ENCODE measurements at regions not wholly inside any gene's neighbourhood (a gene's known extent, or its start where the extent isn't known, plus 50 kb on each side); places are given as distances from the start of the nearest gene placed in this dataset.

DNA sequence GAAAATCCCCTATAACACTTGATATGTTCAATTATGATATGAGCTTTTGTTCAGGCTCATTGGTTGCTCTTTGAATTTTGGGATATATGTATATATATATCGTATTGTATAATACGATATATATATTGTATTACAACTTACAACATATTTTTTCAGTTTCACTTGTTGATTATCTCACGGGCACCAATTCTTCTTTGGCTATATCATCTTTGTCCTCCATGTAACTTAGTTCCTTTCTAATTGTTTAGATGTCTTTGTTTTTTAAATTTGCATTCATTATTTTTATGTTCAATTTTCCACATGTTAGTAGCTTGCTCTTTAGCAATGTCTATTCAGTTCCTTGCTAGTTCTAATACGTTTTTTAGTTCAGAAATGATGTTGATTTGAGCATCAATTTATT, 150.0 kb downstream of the BACH1 start:
- no peaks in the 10 kb centered on the region for H3K79me2 ChIP-seq (ENCODE audit: insufficient read depth, low read depth, low read length)
- H3K9me2 ChIP-seq (ENCODE audit: insufficient read depth, low read length) = no peaks in the 10 kb centered on the region
- H3K36me3 ChIP-seq (ENCODE audit: insufficient read depth, low read length) = no peaks in the 10 kb centered on the region
- H4K20me1 ChIP-seq (ENCODE audit: insufficient read depth, low read length) = no peaks in the 10 kb centered on the region
- H3K27ac ChIP-seq (ENCODE audit: low read depth, low read length, poor library complexity, severe bottlenecking) = no peak overlapping the region
- no peaks in the 10 kb centered on the region for H3K9me3 ChIP-seq (ENCODE audit: low read length)
- POLR2A ChIA-PET = no interaction called here
- CTCF ChIA-PET (ENCODE audit: unreplicated experiment) = no interaction called here
- no peak for DNase-seq (ENCODE audit: low spot score)
- TF ChIP-seq EZH2phosphoT487 (IDR thresholded peaks at IDR 0.05; ENCODE audit: borderline replicate concordance, low read depth, low read length) = no peak
- TF ChIP-seq, protein P1, sequence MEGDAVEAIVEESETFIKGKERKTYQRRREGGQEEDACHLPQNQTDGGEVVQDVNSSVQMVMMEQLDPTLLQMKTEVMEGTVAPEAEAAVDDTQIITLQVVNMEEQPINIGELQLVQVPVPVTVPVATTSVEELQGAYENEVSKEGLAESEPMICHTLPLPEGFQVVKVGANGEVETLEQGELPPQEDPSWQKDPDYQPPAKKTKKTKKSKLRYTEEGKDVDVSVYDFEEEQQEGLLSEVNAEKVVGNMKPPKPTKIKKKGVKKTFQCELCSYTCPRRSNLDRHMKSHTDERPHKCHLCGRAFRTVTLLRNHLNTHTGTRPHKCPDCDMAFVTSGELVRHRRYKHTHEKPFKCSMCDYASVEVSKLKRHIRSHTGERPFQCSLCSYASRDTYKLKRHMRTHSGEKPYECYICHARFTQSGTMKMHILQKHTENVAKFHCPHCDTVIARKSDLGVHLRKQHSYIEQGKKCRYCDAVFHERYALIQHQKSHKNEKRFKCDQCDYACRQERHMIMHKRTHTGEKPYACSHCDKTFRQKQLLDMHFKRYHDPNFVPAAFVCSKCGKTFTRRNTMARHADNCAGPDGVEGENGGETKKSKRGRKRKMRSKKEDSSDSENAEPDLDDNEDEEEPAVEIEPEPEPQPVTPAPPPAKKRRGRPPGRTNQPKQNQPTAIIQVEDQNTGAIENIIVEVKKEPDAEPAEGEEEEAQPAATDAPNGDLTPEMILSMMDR (conservative IDR thresholded peaks at IDR 0.05; ENCODE audit: low read length) = no peak
- H2AFZ ChIP-seq (ENCODE audit: low read length) = no peak overlapping the region
- H3K4me2 ChIP-seq (ENCODE audit: low read length) = no peak overlapping the region
- BruUV-seq (replicated peaks) = no TSS peak
- intact Hi-C loops (cut with micrococcal nuclease; ENCODE audit: unreplicated experiment) = no loop called here
- H3K4me3 ChIP-seq (ENCODE audit: low read depth, low read length, poor library complexity, severe bottlenecking) = no peak overlapping the region
- H3K4me1 ChIP-seq (ENCODE audit: insufficient read depth, low read length, poor library complexity, severe bottlenecking) = no peaks in the 10 kb centered on the region

DNA sequence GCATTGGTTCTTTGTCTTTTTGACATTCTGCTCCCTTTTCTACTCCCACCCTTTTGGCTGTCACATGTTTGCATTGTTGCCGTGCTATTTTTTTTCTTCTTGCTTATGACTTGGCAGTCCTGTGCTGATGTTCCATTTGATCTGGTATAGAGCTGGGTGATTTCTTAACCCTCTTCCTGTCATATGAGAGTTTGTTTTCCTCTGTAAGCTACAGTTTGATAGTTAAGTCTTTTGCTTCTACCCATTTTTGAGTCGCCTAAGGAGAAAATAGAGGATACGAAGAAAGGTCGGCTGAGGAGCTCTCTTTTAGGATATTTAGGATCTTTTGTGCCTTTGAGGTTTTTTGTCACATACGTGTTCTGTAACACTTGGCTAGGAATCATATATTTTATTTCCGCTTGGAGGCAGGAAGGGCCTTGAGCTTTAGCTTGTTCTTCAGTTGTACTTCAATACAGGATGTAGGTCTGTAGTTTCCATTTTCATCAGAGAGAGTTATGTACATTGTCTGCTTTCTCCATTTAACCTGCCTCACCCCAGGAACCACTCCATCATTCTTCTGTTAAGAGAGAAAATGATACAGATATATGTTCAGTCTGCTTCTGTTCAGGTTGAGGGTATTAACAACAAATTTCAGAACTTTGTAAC, 150.7 kb downstream of the BACH1 start:
- H3K4me2 ChIP-seq (ENCODE audit: low read length) = no peak overlapping the region
- H3K4me1 ChIP-seq (ENCODE audit: insufficient read depth, low read length, poor library complexity, severe bottlenecking) = no peaks in the 10 kb centered on the region
- BruUV-seq (replicated peaks) = no TSS peak
- H3K9me2 ChIP-seq (ENCODE audit: insufficient read depth, low read length) = no peaks in the 10 kb centered on the region
- DNase-seq (ENCODE audit: low spot score) = no peak
- TF ChIP-seq, protein P1 (conservative IDR thresholded peaks at IDR 0.05; ENCODE audit: low read length) = no peak
- TF ChIP-seq EZH2phosphoT487 (IDR thresholded peaks at IDR 0.05; ENCODE audit: borderline replicate concordance, low read depth, low read length) = no peak
- H2AFZ ChIP-seq (ENCODE audit: low read length) = no peak overlapping the region
- no peaks in the 10 kb centered on the region for H3K9me3 ChIP-seq (ENCODE audit: low read length)
- H3K4me3 ChIP-seq (ENCODE audit: low read depth, low read length, poor library complexity, severe bottlenecking) = no peak overlapping the region
- ChIA-PET POLR2A (interaction anchor here (0.6 kb wide), 1 partner anchor 372 kb away, joined by 4 read pairs; no protein-coding TSS in a partner anchor), CTCF (ENCODE audit: unreplicated experiment) (no interaction called here)
- intact Hi-C loops (cut with micrococcal nuclease; ENCODE audit: unreplicated experiment) = no loop called here
- H3K79me2 ChIP-seq (ENCODE audit: insufficient read depth, low read depth, low read length) = no peaks in the 10 kb centered on the region
- no peak overlapping the region for H3K27ac ChIP-seq (ENCODE audit: low read depth, low read length, poor library complexity, severe bottlenecking)
- no peaks in the 10 kb centered on the region for H4K20me1 ChIP-seq (ENCODE audit: insufficient read depth, low read length)
- no peaks in the 10 kb centered on the region for H3K36me3 ChIP-seq (ENCODE audit: insufficient read depth, low read length)

DNA sequence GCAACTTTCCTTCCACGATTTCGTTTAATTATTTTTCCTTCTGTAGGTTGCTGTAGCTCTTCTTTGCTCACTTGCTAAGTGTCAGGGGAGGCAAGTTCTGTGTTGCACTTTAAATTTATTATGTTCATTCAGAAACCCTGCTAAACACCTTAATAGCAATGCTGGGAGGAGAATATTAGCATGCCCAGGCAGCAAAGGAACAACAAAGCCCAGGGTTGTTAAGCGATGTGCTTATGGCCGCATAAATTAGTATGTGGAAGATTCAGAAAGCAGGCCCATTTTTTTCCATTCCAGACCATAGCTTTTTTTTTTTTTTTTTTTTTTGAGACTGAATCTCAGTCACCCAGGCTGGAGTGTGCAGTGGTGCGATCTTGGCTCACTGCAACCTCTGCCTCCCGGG, 151.3 kb downstream of the BACH1 start:
- Histone ChIP-seq H4K20me1 (ENCODE audit: insufficient read depth, low read length) (no peaks in the 10 kb centered on the region), H3K36me3 (ENCODE audit: insufficient read depth, low read length) (no peaks in the 10 kb centered on the region), H3K79me2 (ENCODE audit: insufficient read depth, low read depth, low read length) (no peaks in the 10 kb centered on the region), H3K4me2 (ENCODE audit: low read length) (no peak overlapping the region), H2AFZ (ENCODE audit: low read length) (no peak overlapping the region), H3K4me1 (ENCODE audit: insufficient read depth, low read length, poor library complexity, severe bottlenecking) (no peaks in the 10 kb centered on the region), H3K27ac (ENCODE audit: low read depth, low read length, poor library complexity, severe bottlenecking) (no peak overlapping the region), H3K9me3 (ENCODE audit: low read length) (no peaks in the 10 kb centered on the region), H3K4me3 (ENCODE audit: low read depth, low read length, poor library complexity, severe bottlenecking) (no peak overlapping the region), H3K9me2 (ENCODE audit: insufficient read depth, low read length) (no peaks in the 10 kb centered on the region)
- no peak for DNase-seq (ENCODE audit: low spot score)
- TF ChIP-seq EZH2phosphoT487 (IDR thresholded peaks at IDR 0.05; ENCODE audit: borderline replicate concordance, low read depth, low read length) = no peak
- TF ChIP-seq, protein P1 (conservative IDR thresholded peaks at IDR 0.05; ENCODE audit: low read length) = no peak
- BruUV-seq (replicated peaks) = no TSS peak
- CTCF ChIA-PET (ENCODE audit: unreplicated experiment) = no interaction called here
- POLR2A ChIA-PET = interaction anchor here (0.6 kb wide), 1 partner anchor 373 kb away, joined by 4 read pairs; no protein-coding TSS in a partner anchor
- intact Hi-C loops (cut with micrococcal nuclease; ENCODE audit: unreplicated experiment) = no loop called here
